HepG2 (cell line): ENCODE measurements at regions not wholly inside any gene's neighbourhood (a gene's known extent, or its start where the extent isn't known, plus 50 kb on each side); places are given as distances from the start of the nearest gene placed in this dataset.

Experiments
- ARHGAP35 ChIP-seq: sonication (generic); formaldehyde crosslinking; IDR thresholded peaks from 2 replicates; pipeline ENCODE4 v1.9.0; 2022; ENCODE audit warnings: mild to moderate bottlenecking, inconsistent platforms, moderate library complexity, missing genetic modification reagents, borderline replicate concordance
- ATM ChIP-seq: fragments of 450-650 bp; IDR thresholded peaks from 2 replicates; pipeline ENCODE4 v1.7.1; 2017; ENCODE audit warnings: mild to moderate bottlenecking, borderline replicate concordance
- CENPBD1 ChIP-seq: sonication (generic); formaldehyde crosslinking; IDR thresholded peaks from 2 replicates; pipeline ENCODE4 v1.8.0; 2022; ENCODE audit warnings: missing genetic modification reagents, low read depth, mild to moderate bottlenecking, borderline replicate concordance
- E2F2 ChIP-seq: sonication (generic); formaldehyde crosslinking; IDR thresholded peaks from 2 replicates; pipeline ENCODE4 v1.4.0; 2020; ENCODE audit warnings: missing genetic modification reagents, borderline replicate concordance
- FOXP4 ChIP-seq: sonication (generic); formaldehyde crosslinking; IDR thresholded peaks from 2 replicates; pipeline ENCODE4 v1.4.0; 2020; ENCODE audit warnings: missing genetic modification reagents
- HMG20A ChIP-seq: IDR thresholded peaks from 2 replicates; pipeline ENCODE4 v1.6.1; 2016; ENCODE audit warnings: borderline replicate concordance
- KDM6A ChIP-seq: IDR thresholded peaks from 2 replicates; pipeline ENCODE4 v1.6.1; 2016; ENCODE audit warnings: low read depth
- LCORL ChIP-seq, 2 experiments: fragments of 450-650 bp in 1 of 2; sonication (generic) in 1 of 2; formaldehyde crosslinking in 1 of 2; IDR thresholded peaks; 2 replicates each; pipeline versions ENCODE4 v1.5.0 to v1.6.1; 2017 to 2020; ENCODE audit warnings: antibody characterized with exemption in 1 of 2, missing genetic modification reagents in 1 of 2
- PCBP1 ChIP-seq: fragments of 200-400 bp; formaldehyde crosslinking; IDR thresholded peaks from 2 replicates; pipeline ENCODE4 v1.6.1; 2017; ENCODE audit warnings: mild to moderate bottlenecking, low read depth, low read length, borderline replicate concordance
- RELA ChIP-seq: sonication (generic); formaldehyde crosslinking; IDR thresholded peaks from 2 replicates; pipeline ENCODE4 v1.4.0; 2020; ENCODE audit warnings: missing genetic modification reagents
- SP2 ChIP-seq: sonication (generic); formaldehyde crosslinking; IDR thresholded peaks from 2 replicates; pipeline ENCODE4 v1.5.1; 2020; ENCODE audit warnings: mild to moderate bottlenecking, missing genetic modification reagents
- THRA ChIP-seq: sonication (generic); formaldehyde crosslinking; IDR thresholded peaks from 2 replicates; pipeline ENCODE4 v1.4.0; 2020; ENCODE audit warnings: missing genetic modification reagents, borderline replicate concordance
- TRIM24 ChIP-seq: sonication (generic); formaldehyde crosslinking; IDR thresholded peaks from 2 replicates; pipeline ENCODE4 v1.8.0; 2022; ENCODE audit warnings: mild to moderate bottlenecking, missing genetic modification reagents
- ZBTB2 ChIP-seq: sonication (generic); formaldehyde crosslinking; IDR thresholded peaks from 2 replicates; pipeline ENCODE4 v1.8.0; 2022; ENCODE audit warnings: low read depth, missing genetic modification reagents
- ZFP36L1 ChIP-seq: sonication (generic); formaldehyde crosslinking; IDR thresholded peaks from 2 replicates; pipeline ENCODE4 v1.8.0; 2022; ENCODE audit warnings: mild to moderate bottlenecking, missing genetic modification reagents, moderate library complexity
- ZFP82 ChIP-seq: sonication (generic); formaldehyde crosslinking; IDR thresholded peaks from 2 replicates; pipeline ENCODE4 v1.5.1; 2020; ENCODE audit warnings: mild to moderate bottlenecking, missing genetic modification reagents, borderline replicate concordance
- ZKSCAN8 ChIP-seq: IDR thresholded peaks from 2 replicates; pipeline ENCODE4 v1.6.1; 2016; ENCODE audit warnings: borderline replicate concordance, missing genetic modification reagents, missing compliant biosample characterization
- ZNF101 ChIP-seq: sonication (generic); formaldehyde crosslinking; IDR thresholded peaks from 2 replicates; pipeline ENCODE4 v1.4.0; 2020; ENCODE audit warnings: mild to moderate bottlenecking, low read depth, missing genetic modification reagents, borderline replicate concordance
- ZNF256 ChIP-seq: sonication (generic); formaldehyde crosslinking; conservative IDR thresholded peaks from 2 replicates; pipeline ENCODE4 v1.4.0; 2020; ENCODE audit warnings: missing genetic modification reagents
- ZNF354B ChIP-seq: sonication (generic); formaldehyde crosslinking; IDR thresholded peaks from 2 replicates; pipeline ENCODE4 v1.8.0; 2022; ENCODE audit warnings: mild to moderate bottlenecking, missing genetic modification reagents
- ZNF367 ChIP-seq: sonication (generic); formaldehyde crosslinking; IDR thresholded peaks from 2 replicates; pipeline ENCODE4 v1.4.0; 2020; ENCODE audit warnings: missing genetic modification reagents, borderline replicate concordance
- ZNF543 ChIP-seq: sonication (generic); formaldehyde crosslinking; IDR thresholded peaks from 2 replicates; pipeline ENCODE4 v1.4.0; 2020; ENCODE audit warnings: mild to moderate bottlenecking, missing genetic modification reagents
- ZNF556 ChIP-seq: sonication (generic); formaldehyde crosslinking; IDR thresholded peaks from 2 replicates; pipeline ENCODE4 v1.4.0; 2020; ENCODE audit warnings: mild to moderate bottlenecking, missing genetic modification reagents, borderline replicate concordance

GRCh38 chr2:74747411-74748080 is 86.4 kb upstream of the HK2 start (continued):
- TF ChIP-seq ZNF256 (CRISPR knock-in tag) (0 out of 2 replicates have a peak, but pooled peaks have one; percentile 50), THRA (CRISPR knock-in tag) (0 out of 2 replicates have a peak, but pooled peaks have one; percentile 23), ARHGAP35 (CRISPR knock-in tag) (0 out of 2 replicates have a peak, but pooled peaks have one; percentile 32), CENPBD1 (CRISPR knock-in tag) (no peak), SP2 (CRISPR knock-in tag) (0 out of 2 replicates have a peak, but pooled peaks have one; percentile 39), ATM (no peak), PCBP1 (no peak), ZFP82 (CRISPR knock-in tag) (no peak), E2F2 (peak; percentile 96; the same call in 1 of the 2 replicates), LCORL (IDR thresholded peaks at IDR 0.05) (peak; percentile 64; the same call in 1 of the 2 replicates), LCORL (CRISPR knock-in tag; IDR thresholded peaks at IDR 0.05) (peak; percentile 98), ZNF556 (CRISPR knock-in tag) (peak; percentile 80; the same call in 1 of the 2 replicates), ZNF367 (0 out of 2 replicates have a peak, but pooled peaks have one; percentile 31), ZBTB2 (0 out of 2 replicates have a peak, but pooled peaks have one; percentile 14), FOXP4 (CRISPR knock-in tag) (peak; percentile 76), KDM6A (CRISPR knock-in tag) (peak; percentile 57; the same call in 1 of the 2 replicates), HMG20A (CRISPR knock-in tag) (peak; percentile 78; the same call in 1 of the 2 replicates), ZNF101 (CRISPR knock-in tag) (no peak), ZNF354B (0 out of 2 replicates have a peak, but pooled peaks have one; percentile 44), ZNF543 (CRISPR knock-in tag) (0 out of 2 replicates have a peak, but pooled peaks have one; percentile 43), RELA (CRISPR knock-in tag) (no peak), ZFP36L1 (CRISPR knock-in tag) (peak; percentile 80; the same call in 1 of the 2 replicates), TRIM24 (CRISPR knock-in tag) (peak; percentile 95), ZKSCAN8 (CRISPR knock-in tag) (peak; percentile 80)
